Urothelium cell line (cell line): ENCODE measurements at regions not wholly inside any gene's neighbourhood (a gene's known extent, or its start where the extent isn't known, plus 50 kb on each side); places are given as distances from the start of the nearest gene placed in this dataset.

Experiments used
- DNase-seq: peaks from one replicate; pipeline ENCODE4 v3.0.0; 2011; ENCODE audit warnings: low spot score, mixed read lengths
- FAIRE-seq: peaks from 2 replicates; lab custom pipeline; 2011; peaks lifted over from hg19 to GRCh38; lab: Jason Lieb, UNC

DNA sequence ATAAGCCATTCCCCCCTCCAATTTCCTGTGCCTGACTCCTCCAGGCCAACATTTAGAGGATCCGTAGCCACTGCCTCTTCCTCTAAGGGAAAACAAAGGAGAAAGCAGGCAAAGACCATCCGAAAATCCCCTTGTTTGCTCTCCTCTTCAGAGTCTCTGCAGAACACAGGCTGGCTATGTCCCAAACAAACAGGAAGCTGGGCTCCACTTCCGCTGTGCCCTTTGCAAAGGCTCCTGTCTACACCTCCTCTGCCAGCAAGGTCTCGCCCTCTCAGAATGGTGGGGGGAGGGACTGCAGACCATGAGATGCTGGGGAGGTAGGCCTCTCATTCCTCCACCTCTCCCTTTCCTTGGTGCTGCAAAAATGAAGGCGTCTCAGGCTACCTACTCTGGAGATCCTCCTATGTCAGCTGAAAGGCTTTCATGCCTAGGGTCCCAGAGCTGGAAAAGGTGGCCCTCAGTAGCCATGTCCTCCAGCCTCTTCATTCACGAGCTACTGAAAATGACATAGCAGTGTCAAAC, 596.2 kb downstream of the BUD13 start:
- no peak for DNase-seq
- FAIRE-seq, result no peak

DNA sequence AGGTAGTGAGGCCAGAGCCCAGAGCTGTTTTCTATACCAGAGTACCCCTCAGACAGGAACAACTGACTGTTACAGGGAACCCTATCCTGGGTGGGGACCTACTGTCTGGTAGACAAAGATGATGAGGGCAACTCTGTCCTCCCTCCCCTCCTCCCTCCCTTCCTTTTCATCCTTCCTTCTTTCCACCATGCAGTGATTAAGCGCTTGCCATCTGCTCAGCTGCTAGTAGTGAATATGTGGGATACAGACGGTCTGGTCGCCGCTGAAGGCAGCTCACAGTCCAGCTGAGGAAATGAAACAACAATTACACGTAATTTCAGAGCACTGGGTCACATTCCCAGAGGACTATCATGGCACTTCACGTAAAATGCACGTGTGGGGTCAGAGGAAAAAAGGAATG, 597.1 kb downstream of the BUD13 start:
- DNase-seq (no peak), FAIRE-seq (no peak)

DNA sequence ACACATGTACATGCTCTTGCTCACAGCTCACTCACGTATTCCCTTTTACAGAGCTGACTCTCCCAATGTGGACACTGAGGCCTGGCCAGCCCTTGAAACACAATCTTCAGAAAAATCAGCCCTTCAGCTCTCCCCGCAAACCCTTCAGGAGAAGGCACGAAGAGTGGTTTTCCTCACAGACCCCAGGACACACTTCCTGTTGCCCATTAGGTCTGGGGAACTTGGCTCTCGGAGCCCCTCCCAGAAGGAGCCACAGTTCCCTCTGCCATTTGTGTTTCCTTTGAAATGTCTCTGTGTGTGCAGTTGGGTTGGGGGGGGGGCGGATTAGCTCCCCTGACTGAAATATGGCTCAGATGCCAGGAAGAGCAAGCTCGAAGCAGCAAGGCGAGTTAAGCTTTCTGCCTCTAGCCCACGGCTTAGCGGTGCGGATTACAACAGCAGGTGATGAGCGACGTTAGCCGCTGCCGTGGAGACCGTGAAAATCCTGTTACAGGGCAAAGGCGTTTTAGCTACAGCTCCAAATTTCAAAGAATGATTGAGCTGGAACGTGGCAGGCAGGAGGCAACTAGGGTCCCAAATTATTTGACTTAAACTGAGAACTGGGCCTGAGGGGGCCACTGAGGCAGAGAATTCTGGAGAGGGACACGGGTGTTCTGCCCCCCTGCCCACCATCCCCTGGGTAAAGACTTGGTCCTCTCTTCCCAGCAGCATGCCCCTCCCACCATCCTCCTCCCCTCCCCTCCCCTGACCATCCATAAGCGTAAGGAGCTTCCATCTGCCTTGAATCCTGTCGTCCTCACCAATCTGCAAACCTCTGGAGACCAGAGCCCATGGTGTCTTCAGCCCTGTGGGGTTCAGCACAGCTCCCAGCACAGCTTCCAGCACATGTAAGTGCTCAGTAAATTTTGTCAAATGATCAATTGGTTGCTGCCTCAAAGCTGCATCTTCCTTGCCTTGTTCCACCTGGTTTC, 598.6 kb downstream of the BUD13 start:
- DNase-seq (no peak), FAIRE-seq (no peak)

DNA sequence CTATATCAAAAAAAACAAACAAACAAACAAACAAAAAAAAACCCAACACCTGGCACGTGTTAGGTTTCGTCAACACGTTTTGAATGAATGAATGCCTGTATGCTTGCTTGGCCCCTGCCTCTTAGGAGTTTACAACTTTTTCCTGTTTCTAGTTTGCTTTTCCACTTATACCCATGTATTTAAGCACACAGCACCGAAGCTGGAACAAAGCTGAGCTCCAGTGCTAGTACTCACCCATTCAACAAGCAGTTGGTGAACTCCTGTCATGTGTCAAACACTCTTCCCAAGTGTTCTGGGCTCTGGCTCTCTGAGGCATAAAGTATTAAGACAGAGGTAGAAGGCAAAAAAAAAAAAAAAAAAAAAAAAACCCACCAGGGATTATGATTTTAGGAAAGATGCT, 599.3 kb downstream of the BUD13 start:
- FAIRE-seq (no peak), DNase-seq (no peak)

DNA sequence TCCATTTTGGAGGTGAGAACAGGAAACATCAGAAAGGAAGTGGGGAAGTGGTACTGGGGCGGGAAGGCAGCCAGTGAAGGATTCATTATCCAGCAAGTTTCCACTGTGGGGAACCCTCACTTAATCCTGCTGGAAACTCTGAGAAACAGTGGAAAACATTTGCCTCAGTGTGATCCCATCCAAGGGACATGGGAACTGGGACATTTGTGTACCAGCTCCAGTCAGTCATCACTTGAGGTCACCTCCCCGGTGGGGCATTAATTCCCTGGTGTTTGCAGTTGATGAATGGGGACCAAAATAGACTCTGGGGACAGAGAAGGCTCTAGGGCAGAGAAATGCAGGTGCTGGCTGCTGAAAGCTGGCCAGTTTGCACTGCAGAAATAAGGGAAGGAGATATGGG, 599.9 kb downstream of the BUD13 start:
- no peak for FAIRE-seq

DNA sequence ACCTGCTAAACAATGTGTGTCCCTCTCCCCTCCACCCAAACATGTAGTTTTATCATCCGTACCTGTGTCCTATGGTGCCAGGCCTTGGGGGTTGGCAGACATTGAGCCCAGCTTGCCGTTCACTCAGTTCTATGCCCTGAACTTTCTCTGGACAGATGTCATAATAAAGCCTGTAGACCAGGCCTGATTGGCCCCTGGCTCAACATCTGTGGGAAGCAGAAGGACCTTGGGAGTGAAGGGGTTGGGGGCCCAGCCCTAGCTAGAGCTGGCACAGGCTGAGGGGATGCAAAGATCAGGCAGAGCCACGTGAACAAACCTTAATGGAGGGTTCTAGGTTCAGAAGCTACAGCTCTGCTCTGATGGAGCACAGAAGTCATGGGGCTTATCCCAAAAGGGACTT, 600.6 kb downstream of the BUD13 start:
- FAIRE-seq (peak; percentile 90), DNase-seq (no peak)

More for the DNA sequence above, 599.9 kb downstream of the BUD13 start:
- no peak for DNase-seq

DNA sequence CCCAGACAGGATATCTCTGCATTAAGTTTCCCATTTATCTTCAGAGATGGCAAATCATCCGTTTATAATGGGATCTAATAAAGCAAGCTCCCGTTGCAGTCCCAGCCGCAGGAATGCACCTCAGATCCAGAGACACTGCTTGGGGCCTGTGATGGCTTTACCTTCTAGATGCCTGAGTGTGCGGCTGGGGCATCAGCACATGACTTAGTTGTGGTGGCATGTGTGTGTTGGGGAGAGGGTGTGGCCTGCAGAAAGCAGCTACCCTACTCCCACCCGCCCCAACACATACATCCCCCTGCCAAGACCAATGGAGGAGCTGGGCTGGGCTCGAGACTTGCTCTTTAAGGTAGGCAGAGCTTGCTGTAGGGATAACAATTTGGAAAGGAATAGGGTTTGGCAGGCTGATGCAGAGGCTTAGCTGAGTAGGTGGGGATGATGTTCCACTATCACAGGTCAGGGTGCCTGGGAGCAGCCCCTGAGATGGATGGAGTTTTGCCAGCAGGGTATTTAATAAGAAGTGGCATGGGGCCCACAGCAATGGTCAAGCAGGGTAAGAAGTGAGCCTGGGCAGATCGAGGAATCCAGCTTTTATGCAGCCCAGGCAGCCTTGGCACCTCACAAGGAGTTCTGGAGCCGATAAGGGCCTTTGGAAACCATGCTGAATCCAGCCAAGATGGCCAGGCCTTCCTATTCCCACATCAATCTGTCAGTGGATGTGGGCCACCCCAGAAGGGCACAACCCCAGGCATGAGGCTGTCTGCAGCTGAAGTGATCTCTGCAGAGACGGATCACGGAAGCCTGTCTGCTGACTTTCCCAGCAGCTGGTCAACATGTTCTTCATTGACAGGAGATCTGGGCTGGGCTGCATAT, 601.3 kb downstream of the BUD13 start:
- DNase-seq (no peak), FAIRE-seq (no peak)

DNA sequence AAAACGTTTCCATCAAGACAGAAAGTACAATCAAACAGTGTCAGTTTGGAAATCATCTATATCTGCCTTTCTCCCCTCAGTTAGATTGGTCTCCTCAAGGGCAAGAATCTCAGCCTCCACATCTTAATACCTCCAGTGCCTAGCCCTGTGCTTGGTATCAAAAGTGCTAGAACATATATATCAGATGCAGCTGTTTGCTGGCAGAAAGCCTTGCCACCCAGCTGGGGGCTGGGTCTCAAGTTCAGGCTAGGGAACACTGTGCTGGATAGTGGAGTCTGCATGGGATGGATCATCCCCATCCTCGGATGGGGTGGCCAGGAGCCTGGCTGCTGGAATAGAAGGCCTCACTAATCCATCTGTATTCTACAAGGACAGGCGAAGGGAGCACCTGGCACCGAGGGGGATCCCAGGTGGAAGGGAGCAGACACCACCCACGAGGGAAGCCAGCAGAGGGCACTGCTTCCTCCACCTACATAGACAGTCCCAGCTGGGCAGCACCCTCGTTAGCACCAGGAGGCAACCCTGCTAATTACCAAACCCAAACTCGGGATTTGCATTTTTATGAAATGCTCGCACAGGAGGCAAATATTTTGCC, 602.2 kb downstream of the BUD13 start:
- FAIRE-seq (no peak), DNase-seq (no peak)

DNA sequence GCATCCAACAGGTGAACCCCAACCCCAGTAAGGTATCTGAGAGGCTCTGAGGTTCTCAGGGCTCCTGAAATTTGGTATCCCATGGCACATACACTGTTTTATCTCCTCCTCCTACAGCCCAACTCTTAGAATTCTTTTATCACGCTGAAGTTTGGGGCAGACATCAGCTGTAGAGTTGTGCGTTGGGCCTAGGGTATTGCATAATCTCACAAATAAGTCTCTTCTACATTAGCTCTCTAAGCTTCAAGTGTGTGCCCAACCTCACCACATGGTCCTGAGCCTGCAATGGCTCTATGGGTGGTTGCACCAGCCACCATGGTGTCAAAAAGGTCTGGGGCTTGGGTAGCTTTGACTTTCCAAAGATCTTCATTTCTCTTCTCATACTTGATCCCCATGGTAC, 603.0 kb downstream of the BUD13 start:
- no peak for DNase-seq
- no peak for FAIRE-seq

DNA sequence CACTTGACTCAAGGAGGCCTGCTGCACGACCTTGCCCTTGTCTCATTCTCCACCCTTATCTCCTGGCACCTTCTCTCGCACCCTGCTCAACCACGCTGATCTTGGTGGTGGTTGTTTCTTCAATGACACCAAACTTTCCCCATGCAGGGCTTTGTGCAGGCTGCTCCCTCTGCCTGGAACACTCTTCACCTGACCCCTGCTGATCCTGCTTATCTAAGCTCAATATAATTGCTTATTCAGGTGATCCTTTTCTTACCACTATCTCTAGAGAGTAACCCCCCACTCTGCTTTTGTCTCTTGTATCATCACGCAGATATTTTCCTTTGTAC, 604.4 kb downstream of the BUD13 start:
- DNase-seq, result no peak
- no peak for FAIRE-seq

DNA sequence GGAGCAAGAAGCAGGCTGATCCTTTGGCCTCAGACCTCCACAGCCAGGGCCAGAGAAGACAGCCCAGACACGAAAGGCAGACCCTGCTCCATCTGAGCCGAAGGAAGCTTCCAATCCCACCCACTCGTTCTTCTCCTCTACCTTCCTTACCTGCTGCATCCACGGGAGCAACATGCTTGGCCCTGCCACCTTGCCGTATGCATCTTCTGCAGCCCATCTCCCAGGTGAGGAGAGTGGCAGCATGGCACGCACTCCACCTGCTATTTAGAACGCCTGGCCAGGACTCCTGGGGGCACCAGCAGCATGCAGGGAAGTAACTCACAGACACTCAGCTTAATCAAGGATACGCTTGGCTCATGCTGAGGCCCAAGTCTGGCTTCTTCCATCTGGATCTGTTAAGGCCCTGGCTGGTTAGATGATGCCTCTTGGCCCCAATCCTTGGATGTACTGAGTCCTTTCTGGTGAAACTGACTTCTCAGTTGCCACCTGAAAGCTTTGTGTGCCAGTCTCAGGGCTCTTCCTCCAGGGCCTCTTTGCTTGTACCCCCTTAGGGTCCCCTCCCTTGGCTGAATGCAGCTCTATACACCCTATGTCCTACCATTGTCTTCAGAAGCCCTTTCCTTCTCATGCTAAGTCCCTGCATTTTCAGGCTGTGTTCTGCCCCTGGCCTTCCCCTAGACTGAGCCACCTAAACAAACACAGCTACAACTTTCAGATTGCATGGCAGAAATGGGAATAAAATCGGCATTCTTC, 604.9 kb downstream of the BUD13 start:
- FAIRE-seq (no peak), DNase-seq (no peak)

DNA sequence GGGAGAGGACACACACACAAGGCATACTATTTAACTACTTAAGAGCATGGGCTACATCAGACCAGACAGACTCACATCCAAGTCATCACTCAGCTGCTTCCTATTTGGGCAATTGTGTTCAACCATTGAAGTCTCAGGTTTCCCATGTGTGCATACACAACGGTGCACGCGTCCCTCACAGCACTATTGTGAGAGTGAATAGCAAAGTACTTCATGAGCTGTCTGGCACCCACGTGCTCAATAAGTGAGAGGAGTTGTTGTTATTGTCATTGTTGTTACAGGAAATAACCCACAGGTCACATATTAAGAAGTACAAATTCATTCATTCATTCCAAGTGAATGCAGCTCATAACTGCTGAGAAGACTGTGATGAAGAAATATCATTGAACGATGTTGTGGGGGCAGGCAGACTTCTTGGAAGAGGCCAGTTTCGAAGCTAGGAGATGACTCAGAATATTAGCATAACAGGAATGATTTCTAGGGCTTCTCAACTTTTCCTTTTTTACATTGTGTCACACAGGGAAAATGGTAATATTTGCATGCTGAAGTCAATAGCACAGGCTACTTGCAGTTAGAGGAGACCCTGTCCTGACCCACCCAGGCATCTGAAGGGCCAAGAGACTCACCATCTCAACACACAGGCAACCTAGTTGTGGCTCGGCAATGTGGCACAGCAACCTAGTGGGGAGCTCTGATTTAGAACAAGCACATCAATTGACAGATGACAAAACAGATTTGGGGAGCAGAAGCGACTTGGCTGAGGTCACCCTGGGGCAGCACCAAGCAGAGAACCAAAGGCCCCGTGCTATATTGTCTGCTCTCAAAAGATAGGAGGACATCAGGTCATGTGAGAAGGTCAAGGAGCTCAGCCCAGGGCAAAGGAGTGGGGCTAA, 606.0 kb downstream of the BUD13 start:
- DNase-seq (no peak), FAIRE-seq (peak; percentile 55)

DNA sequence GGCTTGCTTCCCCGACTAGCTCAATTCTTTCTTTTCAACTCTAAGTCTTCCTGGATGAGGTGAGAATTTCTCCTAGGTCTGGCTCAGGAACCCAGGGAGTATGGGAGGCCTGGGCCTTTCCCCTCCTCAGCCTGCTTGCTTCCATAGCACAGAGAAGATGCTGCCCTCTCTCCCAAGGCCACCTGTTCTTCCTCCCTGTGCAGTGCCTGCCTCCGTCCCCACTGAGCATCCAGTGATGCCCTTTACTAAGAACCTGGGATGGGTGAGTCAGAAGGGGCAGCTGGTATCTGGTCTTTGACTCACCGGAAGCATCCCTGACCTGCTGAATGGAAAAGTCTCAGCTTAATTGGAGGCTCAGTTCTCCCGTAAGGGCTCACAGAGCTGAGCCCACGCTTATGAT, 607.9 kb downstream of the BUD13 start:
- DNase-seq, result peak; percentile 45

DNA sequence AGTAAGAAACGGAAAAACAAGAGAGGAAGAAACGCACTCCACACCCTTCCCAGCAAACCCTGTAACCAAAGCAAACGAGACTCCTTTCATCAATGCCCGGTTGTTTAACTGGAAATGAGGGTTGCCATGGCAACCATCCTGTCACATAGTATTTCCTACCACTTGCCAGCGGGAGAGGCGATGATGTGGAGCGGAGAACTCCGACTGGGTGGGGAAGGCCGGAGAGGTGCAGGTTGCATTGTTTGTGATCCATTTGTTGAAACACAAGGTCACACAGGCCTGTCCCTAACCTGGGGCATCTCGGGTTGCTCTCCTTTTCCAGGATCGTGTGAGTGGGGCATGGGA, 609.9 kb downstream of the BUD13 start:
- no peak for FAIRE-seq
- DNase-seq, result no peak

More for the DNA sequence above, 607.9 kb downstream of the BUD13 start:
- FAIRE-seq, result no peak

DNA sequence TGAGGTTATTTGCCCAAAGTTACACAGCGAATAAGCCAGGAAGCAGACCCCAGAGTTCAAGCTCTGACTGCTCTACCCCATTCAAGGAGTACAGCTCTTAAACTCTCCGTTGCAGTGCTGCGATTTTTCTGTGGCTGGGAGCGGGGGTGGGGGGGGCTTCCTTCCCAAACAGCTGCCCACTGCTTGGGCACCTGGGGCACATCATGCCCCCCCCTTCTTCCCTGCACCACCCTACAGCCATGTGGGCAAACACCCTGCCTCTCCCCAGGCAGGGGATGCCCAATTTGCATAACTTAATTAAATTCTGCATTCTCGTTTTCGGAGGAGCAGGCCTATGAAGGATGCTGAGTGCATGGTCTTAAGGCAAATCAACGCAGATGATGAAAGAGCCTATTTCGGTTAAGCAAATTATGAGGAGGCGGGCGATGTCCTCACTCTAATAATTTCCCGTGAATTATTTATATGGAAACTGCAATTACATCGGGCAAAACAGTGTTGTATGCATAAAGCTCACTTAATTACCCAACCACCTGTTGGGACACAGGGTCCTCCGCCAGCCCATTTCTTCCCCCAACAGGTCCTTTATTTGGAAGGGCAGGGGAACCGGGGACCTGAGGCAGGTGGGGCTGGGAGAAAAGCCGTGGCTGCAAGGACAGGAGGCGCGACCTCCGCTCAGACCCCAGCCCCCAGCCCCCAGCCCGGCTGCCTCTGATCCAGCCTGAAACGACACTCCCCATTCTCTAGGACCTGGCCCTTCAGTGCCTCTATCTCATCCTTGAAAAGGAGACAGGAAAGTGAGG, 610.5 kb downstream of the BUD13 start:
- DNase-seq (no peak), FAIRE-seq (no peak)

DNA sequence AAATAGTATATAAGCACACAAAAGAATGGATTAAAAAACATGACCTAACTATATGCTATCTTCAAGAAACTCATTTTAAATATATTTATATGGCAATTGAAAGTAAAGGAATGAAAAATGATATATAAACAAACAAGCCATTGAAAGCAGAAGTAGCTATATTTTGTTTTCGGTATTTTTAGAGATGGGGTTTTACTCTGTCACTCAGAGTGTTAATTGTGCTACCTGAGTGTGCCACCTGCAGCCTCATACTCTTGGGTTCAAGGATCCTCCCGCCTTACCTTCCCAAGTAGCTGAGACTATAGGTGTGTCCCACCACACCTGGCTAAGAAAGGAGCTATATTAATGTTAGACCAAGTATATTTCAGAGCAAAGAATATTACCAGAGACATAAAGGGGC, 624.1 kb downstream of the BUD13 start:
- no peak for FAIRE-seq
- DNase-seq, result no peak

DNA sequence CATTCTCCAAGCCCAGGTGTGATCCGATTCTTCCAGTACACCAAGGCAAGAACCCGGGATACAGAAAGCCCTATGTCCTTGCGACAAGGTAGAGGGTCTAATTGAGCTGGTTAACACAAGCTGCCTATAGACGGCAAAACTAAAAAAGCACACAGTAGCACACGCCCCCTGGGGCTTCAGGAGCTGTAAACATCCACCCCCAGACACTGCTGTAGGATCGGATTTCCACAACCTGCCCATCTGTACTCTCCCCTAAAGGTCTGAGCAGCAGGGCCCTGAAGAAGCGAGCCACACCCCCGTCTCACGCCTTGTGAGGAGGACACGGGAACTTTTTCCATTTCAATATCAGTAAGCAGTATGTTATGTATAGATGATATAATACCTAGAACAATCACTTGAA, 624.7 kb downstream of the BUD13 start:
- DNase-seq (no peak), FAIRE-seq (no peak)

DNA sequence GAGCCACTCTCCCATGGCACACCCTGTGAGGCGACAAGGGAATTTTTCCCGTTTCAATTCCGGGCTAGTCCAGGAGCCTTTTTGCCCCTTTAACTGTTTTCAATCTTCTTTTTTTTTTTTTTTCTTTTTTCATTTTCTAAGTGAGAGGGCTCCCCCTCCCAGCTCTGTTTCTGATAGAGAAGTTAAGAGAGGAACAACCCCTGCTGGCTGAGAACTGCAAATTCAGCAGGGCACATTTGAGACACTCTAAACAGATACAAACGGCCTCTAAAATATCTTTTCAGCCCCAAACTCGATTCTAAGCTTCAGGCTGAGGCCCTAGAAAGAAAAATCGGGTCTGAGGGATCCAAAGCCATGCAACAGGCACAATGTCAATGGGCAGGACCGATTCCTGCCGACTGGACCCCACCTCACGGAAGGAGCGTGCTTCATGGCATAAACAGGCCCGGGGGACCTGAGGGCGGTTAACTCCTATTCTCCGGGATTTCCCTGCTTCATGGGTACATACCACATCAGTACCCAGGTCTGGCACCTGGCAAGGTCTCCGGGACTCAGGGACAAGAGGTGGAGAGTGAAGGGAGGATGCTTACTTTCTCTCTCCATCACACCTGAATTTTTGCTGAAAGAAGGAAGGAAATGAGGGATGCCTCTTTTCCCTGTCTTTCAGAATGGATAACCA, 627.5 kb downstream of the BUD13 start:
- FAIRE-seq (no peak), DNase-seq (no peak)
